Activated CD8-positive, alpha-beta memory T cell treated with anti-CD3 and anti-CD28 coated beads for 1 hour (primary cell): ENCODE measurements at regions not wholly inside any gene's neighbourhood (a gene's known extent, or its start where the extent isn't known, plus 50 kb on each side); places are given as distances from the start of the nearest gene placed in this dataset.
"Not testable (repeated sequence)": the region's sequence is repeated elsewhere in the genome, so short reads cannot be mapped to it uniquely, and the experiment has no call there.

Source experiments
- DNase-seq, 2 donors: peaks; one replicate each; pipeline ENCODE4 v3.0.0-alpha.2; 2020; ENCODE audit warnings: low read depth in 1 of 2; ENCODE audit errors: extremely low read depth in 1 of 2

DNA sequence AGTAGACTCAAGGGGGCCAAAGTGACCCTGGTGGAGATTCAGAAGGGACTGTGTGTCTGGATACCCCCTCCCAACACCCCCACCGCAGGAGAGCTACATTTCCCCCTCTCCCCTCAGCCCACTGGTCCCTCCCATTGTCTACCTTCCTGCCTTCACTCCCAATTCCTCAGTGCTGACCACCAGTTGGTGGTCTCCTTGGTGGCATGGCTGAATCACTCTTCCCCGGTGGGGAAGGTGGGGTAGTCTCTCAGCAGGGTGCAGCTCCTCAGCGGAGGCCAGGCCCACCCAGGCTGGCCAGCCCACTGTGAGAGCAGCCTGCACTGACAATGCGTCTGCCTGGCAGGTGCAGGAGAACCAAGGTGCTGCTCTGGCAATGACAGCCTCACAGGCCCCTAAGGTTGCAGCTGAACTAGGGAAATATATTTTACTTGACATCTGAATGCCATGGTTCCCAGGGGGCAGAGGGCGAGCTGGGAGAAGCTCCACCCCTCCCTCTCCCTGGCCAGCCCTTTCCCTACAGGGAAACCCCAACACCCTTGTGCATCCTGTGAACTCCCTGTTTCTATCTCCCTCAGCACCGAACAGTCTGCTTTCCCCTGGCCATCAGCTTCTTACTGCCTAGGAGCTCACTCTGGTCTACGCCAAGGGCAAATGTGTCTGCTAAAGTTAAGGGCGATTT is 62.6 kb upstream of the PAX8 start:
- DNase-seq = no peak

DNA sequence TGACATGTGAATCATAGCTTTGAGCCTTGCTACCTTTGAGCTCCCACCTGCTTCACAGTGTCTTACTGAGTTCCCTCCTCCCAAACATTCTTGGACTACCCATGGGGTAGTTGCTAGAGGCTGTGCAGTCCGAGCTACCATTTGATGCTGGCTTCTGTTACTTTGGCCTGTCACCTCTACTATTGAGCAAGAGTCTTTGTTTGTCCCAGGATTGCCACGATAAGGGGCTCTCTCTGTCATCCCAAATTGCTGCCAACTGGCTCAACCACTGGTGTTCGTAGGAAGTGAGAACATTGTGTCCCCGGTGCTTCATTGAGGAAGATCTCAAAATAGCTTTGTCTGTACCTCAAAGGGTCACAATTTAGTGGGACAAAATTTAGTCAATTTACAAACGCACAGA is 59.1 kb upstream of the PAX8 start:
- DNase-seq = no peak

DNA sequence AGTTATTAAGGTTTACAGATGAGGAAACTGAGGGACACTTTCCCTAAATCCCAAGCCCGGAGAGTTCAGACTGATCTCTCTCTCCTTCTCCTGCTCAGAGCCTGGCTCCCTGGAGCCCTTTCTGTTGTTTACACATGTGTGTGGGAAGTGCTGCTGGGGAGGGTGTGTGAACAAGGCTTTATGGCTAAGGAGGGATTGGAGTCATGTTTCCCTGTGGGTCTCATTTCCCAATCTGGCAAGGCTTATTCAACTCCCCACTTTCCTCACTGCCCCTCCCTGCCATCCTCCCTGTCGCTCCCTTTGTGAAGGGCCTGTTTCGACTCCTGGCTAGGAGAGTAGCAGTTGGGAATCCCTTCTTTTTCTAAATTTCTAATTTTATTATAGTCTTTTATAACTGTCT is 57.3 kb upstream of the PAX8 start:
- DNase-seq = not testable (repeated sequence)

DNA sequence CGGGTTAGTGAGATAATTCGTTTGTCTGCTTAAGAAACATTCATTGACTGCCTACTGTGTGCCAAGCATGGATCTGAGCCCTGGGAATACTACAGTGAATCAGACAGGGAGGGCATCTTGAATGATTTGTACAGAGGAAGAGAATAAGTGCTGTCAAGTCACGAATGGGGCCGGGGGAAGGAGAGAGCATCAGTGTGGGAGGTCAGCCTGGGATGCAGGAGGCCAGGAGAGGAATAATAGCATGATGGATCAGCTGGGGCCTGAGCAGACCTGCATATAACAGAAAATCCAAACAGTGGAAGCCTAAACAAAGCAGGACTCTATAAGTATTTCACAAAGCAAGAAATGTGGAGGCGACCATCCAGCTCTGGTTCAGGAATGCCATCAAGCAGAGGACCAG is 55.4 kb upstream of the PAX8 start:
- DNase-seq = no peak

GRCh38 chr2:113333735-113334134 is 55.0 kb upstream of the PAX8 start:
- not testable (repeated sequence) for DNase-seq

DNA sequence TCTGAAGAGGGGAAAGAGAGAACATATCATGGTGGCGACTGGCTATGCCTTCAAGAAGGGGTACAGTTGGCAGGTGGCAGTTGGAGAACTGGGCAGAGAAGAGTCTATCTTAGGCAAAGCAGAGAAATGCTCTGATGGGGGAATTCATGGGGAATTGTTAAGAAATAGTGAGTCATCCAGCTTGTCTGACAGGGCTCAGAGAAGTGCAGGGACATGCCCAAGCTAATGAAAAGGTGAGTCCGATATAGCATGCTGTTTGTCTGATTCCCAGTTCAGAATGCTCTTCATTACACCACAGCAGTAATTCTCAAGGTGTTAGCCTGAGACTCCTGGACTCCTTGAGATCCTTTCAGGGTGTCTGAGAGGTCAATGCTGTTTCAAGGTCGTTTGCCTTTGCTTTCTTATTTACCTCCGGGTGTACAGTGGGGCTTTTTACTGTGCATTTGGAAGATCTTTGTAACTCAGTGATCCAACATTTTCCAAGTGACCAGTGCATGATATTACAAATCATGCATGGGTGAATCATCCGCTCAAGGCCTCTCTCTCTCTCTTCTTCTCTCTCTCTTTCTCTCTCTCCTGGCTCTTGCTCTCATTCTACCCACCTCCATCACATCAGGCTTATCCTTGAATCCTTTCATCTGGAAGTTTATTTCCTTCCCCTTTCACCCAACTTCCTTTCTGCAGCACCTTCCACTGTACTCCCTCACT is 51.5 kb upstream of the PAX8 start:
- not testable (repeated sequence) for DNase-seq

DNA sequence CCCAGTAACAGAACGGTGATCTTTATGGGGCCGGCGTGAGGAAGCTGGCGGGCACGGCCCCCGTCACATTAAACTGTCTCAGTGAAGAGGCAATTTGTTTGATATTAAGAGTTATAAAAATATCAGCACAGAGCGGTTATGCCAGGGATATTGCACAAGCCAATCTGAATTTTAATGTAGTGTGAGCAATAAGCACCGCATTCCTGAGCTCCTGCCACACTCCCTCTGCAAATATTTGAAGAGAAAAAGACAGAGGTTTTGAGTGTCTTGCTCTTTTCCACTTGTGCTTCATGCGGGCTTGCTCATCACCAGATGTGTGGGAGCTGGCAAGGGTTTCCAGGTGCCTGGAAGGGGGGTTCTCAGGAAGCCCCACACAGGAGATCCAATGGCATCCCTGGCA is 50.3 kb upstream of the PAX8 start:
- not testable (repeated sequence) for DNase-seq

DNA sequence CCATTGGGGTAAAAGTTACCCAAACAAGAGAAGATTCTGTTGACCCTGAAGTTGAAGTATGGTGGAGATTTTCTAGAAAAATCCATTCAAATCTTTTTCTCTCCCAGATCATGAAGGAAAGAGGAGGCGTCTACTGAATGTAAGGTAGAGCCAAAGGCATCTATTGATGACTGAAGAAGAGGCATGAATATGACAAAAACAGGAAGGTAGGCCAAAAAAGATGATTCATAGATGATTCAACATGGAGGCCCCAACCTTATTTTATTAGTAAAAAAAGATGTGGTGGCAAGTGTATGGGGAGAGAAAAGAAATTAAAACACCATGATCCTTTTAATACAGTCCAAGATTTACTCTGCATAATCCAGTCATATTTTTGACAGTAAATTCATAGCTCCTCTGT is 49.9 kb upstream of the PAX8 start:
- DNase-seq = not testable (repeated sequence)
